GM12892 (cell line): ENCODE measurements at regions not wholly inside any gene's neighbourhood (a gene's known extent, or its start where the extent isn't known, plus 50 kb on each side); places are given as distances from the start of the nearest gene placed in this dataset.

ENCODE experiments used
- POLR2A ChIP-seq: IDR thresholded peaks from 2 replicates; pipeline ENCODE4 v1.6.1; 2011; ENCODE audit warnings: low read depth, low read length, control low read depth
- POLR2AphosphoS5 ChIP-seq: IDR thresholded peaks from 2 replicates; pipeline ENCODE4 v1.6.1; 2011; ENCODE audit warnings: low read depth, low read length, control low read depth

- TF ChIP-seq POLR2A: no peak
- no peak for TF ChIP-seq POLR2AphosphoS5
These were observed 130.1 kb downstream of the KLF12 start for GRCh38 chr13:74004109-74004508.
